ENCODE measurements at regions not wholly inside any gene's neighbourhood (a gene's known extent, or its start where the extent isn't known, plus 50 kb on each side); places are given as distances from the start of the nearest gene placed in this dataset.

DNA sequence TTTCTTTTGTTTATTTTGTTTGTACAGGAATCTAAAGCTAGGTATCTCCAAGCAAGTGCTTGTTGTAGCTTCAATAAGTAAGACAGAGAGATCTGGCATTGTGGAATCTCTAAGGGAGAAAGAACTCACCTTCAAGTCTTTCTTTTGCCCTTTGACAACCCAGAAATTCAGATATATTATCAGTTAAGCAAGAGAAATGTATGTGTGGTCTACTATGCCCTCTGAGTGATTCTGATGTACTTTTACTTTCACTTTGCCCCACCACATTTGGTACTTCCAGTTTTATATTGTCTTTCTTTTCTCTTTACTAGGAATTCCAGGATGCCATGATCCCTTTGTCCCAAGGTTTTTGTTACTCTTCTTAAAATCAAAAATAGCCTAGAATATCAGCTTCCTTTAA, 259.6 kb upstream of the PIK3C3 start:
- H3K9ac ChIP-seq (ENCODE audit: low read length) = no peak overlapping the region
- no peak for TF ChIP-seq CTCF (IDR thresholded peaks at IDR 0.05; ENCODE audit: low read length)
- TF ChIP-seq EZH2 (IDR thresholded peaks at IDR 0.05; ENCODE audit: borderline replicate concordance, low read length) = no peak
- H3K4me3 ChIP-seq (ENCODE audit: low read depth, low read length, poor library complexity, severe bottlenecking) = no peak overlapping the region
- no peak overlapping the region for H3K4me2 ChIP-seq (ENCODE audit: low read length)
- H3K4me1 ChIP-seq (ENCODE audit: insufficient read depth, low read length, severe bottlenecking) = no peaks in the 10 kb centered on the region
- no peaks in the 10 kb centered on the region for H4K20me1 ChIP-seq (ENCODE audit: insufficient read depth, low read length)
- H3K9me2 ChIP-seq (ENCODE audit: low read depth, low read length) = no peaks in the 10 kb centered on the region
- no peaks in the 10 kb centered on the region for H3F3A ChIP-seq (ENCODE audit: insufficient read depth, low read length)
- no peaks in the 10 kb centered on the region for H3K79me2 ChIP-seq (ENCODE audit: insufficient read depth, low read length)
- H3K27me3 ChIP-seq (ENCODE audit: insufficient read depth, low read length) = no peaks in the 10 kb centered on the region
- H3K9me3 ChIP-seq (ENCODE audit: low read length) = no peaks in the 10 kb centered on the region
- no peaks in the 10 kb centered on the region for H3K36me3 ChIP-seq (ENCODE audit: insufficient read depth, low read length)
- H2AFZ ChIP-seq (ENCODE audit: low read length) = no peak overlapping the region
- H3K27ac ChIP-seq (ENCODE audit: low read depth, low read length, poor library complexity, severe bottlenecking) = no peak overlapping the region

GRCh38 chr18:41693008-41693407, 262.0 kb upstream of the PIK3C3 start:
- TF ChIP-seq CTCF (IDR thresholded peaks at IDR 0.05; ENCODE audit: low read length) (no peak), EZH2 (IDR thresholded peaks at IDR 0.05; ENCODE audit: borderline replicate concordance, low read length) (no peak)
- Histone ChIP-seq H3K27ac (ENCODE audit: low read depth, low read length, poor library complexity, severe bottlenecking) (no peak overlapping the region), H3K4me3 (ENCODE audit: low read depth, low read length, poor library complexity, severe bottlenecking) (no peak overlapping the region), H3K9me3 (ENCODE audit: low read length) (no peaks in the 10 kb centered on the region), H2AFZ (ENCODE audit: low read length) (no peak overlapping the region), H3F3A (ENCODE audit: insufficient read depth, low read length) (no peaks in the 10 kb centered on the region), H3K9me2 (ENCODE audit: low read depth, low read length) (no peaks in the 10 kb centered on the region), H3K36me3 (ENCODE audit: insufficient read depth, low read length) (no peaks in the 10 kb centered on the region), H3K79me2 (ENCODE audit: insufficient read depth, low read length) (no peaks in the 10 kb centered on the region), H3K4me1 (ENCODE audit: insufficient read depth, low read length, severe bottlenecking) (no peaks in the 10 kb centered on the region), H3K4me2 (ENCODE audit: low read length) (no peak overlapping the region), H3K9ac (ENCODE audit: low read length) (no peak overlapping the region), H3K27me3 (ENCODE audit: insufficient read depth, low read length) (no peaks in the 10 kb centered on the region), H4K20me1 (ENCODE audit: insufficient read depth, low read length) (no peaks in the 10 kb centered on the region)

GRCh38 chr18:41690332-41691127, 264.5 kb upstream of the PIK3C3 start:
- Histone ChIP-seq H3K36me3 (ENCODE audit: insufficient read depth, low read length) (no peaks in the 10 kb centered on the region), H3K27me3 (ENCODE audit: insufficient read depth, low read length) (no peaks in the 10 kb centered on the region), H3F3A (ENCODE audit: insufficient read depth, low read length) (no peaks in the 10 kb centered on the region), H4K20me1 (ENCODE audit: insufficient read depth, low read length) (no peaks in the 10 kb centered on the region), H3K79me2 (ENCODE audit: insufficient read depth, low read length) (no peaks in the 10 kb centered on the region), H3K4me2 (ENCODE audit: low read length) (no peak overlapping the region), H2AFZ (ENCODE audit: low read length) (no peak overlapping the region), H3K9me2 (ENCODE audit: low read depth, low read length) (no peaks in the 10 kb centered on the region), H3K4me3 (ENCODE audit: low read depth, low read length, poor library complexity, severe bottlenecking) (no peak overlapping the region), H3K27ac (ENCODE audit: low read depth, low read length, poor library complexity, severe bottlenecking) (no peak overlapping the region), H3K9me3 (ENCODE audit: low read length) (no peaks in the 10 kb centered on the region), H3K9ac (ENCODE audit: low read length) (no peak overlapping the region), H3K4me1 (ENCODE audit: insufficient read depth, low read length, severe bottlenecking) (no peaks in the 10 kb centered on the region)
- TF ChIP-seq CTCF (IDR thresholded peaks at IDR 0.05; ENCODE audit: low read length) (no peak), EZH2 (IDR thresholded peaks at IDR 0.05; ENCODE audit: borderline replicate concordance, low read length) (no peak)
